ENCODE measurements at regions not wholly inside any gene's neighbourhood (a gene's known extent, or its start where the extent isn't known, plus 50 kb on each side); places are given as distances from the start of the nearest gene placed in this dataset.

DNA sequence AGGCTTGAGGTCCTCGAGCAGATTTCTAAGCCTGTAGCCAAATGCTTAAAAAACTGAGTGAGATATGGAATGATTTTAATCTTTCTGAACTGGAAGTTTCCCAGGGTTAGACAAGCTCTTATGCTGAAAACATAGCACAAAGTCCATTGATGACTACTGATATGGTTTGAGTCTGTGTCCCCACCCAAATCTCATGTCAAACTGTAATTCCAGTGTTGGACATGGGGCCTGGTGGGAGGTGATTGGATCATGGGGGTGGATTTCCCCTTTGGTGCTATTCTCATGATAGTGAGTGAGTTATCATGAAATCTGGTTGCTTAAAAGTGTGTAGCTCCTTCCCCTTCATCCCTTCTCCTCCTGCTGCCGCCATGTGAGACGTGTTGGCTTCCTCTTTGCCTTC is 454.9 kb downstream of the SPRY1 start:
- no peak for DNase-seq

DNA sequence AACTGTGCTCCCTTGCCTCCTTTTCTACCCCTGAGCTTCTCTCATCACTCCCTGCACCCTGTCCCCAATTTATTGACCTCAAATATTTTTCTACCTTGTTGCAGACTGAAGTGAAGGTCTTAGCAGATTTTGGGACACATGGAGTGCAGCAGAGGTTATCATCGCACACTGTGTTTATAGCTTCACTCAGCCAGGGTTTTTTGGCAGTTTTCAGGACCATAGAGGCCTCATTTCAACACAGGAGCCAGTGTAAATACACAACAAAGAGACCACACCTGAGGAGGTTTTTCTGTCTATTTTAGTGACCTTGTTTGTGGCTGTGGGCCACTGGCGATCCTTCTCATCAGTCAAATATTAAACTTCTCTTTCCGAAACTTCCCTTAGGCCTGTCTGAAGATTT is 457.1 kb downstream of the SPRY1 start:
- no peak for DNase-seq

DNA sequence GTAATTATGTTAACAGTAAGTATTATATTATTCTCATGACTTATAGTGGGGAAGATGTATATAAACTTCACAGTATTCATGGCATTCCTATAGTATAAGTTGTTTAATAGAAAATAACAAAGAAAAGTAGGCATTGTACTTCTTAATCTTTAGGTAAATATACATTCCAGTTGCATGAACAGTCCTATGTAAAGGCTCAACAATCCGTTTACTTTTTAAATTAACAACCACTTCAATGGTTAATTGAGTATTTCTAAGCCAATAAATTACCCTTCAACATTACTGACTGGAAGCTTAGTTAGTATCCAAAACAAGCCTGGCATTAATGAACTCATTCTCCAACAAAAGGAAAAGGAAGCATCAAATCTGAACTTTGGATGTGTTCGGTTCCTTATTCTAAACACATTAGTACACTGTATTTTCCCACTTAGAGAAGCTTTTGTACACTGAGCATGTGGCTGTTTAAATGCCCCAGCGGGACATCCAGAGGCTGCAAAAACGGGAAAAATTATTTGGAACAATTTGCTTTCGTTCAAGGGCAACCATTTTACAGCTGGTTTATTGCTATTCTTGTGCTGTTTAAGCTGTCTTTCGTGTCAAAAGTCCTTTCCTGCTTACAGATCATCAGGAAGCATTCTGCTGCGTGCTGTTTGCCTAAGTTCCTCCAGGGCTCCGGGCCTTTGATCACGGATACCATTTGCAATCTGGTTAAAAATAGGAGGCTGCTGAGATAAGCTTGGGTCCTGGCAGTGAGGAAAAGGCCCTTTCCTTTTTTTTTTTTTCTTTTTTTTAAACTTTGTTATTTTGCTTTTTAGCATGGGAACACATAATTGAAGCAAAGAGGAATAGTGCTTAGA is 460.3 kb downstream of the SPRY1 start:
- DNase-seq: peak; percentile 64

DNA sequence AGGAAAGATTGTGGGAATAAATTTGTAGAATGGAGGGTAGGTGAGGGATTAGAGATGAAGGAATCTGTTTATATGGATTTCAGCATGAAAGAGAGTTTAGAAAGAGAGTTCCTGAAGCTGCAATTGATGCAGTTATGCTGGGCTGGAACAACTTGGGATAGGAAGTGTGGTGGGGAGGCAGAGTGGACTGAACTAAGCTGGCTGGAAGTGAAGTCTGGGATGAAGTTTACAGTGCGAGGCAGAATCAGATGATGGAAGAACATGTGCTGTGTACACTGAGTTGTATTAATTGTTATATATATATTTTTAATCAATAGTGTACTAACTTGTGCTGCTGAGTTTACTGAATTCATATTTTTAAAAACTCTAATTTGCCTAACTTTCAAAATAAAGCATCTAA is 461.9 kb downstream of the SPRY1 start:
- no peak for DNase-seq

DNA sequence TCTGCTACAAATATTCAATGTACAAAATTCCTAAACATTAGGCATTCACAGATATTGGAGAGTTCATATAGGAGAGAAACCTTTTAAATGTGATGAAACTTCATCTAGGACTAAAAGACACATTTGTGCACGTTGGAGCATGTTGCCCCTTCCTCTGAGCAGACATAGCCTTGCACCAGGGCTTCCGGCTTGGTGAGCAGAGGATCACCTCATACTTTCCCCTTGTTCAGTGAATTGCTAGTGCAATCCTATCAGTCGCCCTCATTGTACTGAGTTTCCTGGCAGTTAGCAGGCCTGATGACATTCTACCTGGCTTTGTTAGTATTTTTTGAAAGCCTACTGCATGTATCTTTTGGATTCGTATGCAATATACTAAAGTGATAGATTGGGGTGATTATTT is 466.2 kb downstream of the SPRY1 start:
- DNase-seq: no peak

DNA sequence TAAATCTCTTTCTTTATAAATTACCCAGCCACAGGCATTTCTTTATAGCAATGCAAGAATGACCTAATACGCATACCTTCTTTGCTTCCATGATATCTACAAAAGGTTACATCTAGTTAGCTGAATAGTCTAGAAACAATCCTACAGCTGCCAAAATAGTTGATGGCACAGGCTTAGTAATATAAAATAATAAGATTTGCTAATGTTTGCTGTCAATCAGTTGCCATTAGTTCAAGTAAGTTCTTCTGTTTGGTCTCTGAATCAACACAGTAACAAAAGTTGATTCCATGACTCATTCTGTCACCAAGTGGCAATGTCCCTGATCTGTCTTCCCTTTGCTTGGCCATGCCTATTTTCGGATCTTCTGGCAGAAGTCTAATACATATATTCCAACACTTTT is 470.2 kb downstream of the SPRY1 start:
- DNase-seq: no peak

DNA sequence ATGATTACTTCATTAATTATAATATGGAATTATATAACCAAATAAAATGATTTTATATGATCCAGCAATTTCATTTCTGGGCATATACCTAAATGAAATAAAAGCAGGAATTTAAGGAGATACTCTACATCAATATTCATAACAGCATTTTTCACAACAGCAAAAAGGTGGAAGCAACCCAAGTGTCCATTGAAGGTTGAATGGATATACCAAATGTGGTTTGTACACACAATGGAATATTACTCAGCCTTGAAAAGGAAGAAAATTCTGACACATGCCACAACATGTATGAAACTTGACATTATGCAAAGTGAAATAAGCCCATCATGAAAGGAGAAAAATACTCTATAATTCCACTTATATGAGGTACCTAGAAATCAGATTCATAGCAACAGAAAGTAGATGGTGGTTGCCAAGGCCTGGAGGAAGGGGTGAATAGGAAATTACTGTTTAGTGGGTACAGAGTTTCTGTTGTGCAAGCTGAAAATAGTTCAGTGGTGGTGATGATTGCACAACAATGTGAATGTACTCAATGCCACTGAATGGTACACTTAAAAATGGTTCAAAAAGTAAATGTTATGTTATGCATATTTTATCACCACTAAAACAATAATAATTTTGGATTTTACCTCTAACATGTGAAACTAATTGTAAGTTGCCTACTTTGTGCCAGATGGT is 471.5 kb downstream of the SPRY1 start:
- no peak for DNase-seq

DNA sequence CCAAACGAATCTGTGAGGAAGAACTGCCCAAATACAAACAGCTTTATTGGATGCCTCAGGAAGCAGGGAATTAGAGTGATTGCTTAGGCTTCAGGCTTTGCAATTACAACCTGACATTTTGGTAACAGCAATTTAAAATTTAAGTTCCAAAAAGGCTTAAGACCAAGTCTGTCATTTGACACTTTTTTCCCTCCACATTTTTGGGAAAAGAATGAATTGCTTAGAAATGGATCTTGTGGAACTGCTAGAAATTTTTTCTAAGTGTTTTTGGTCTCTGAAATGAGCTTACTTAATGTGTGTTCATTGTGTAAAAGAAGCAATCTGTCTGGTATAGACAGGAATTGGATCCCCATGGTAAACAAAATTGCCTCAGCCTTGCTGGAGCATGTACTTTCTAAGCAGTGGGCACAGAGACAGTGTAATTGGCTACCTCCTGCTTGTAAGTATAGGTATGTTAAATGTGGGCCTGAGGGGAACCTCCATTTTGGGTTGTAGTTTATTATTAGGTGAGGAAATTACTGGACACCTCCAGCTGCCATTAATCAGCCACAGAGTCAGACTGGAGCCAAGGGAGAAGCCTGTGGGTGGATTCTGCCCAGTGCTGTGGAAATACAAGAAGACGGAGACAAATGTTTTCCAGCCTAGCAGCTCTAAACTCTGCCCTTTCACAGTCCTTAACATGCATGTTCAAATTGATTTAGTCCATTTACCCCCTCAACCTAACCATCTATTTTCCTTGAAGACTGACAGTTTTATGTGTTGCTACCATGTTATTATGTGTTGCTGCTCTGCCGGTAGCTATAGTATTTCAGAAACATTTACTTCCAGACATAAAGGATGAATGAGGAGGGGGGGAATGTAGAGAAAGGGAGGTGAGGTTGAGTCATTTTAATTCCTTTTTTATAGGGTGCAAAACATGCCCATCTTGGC is 473.0 kb downstream of the SPRY1 start:
- peak; percentile 66 for DNase-seq

DNA sequence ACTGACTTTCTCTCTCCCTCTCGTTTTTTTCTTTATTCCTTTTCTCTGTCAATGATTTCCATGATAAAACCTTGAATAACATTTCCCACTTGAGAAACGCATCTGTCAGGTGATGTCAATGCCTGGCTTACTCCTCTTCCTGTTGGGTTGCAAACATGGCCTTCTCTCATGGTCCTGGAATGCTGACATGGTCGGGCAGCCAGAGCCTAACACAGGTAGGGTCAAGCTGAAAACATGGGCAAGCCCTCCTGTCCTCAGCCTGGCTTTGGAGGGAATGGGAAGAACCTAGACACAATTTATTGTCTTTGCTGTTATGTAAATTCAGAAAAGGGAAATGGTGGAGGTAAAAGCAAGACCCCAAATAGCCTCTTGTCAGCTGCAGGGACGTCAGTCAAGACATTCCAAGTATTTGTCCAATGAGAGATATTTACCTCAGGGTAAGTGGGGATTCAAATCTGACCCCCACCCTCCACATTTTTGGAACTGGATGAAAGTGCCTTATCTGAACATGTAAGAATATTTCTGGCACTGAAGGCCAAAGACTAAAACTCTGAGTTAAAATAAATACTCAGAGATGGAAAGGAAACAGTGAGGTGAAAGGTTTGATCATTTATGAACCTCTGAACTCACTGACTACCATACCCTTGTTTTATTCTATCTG is 473.8 kb downstream of the SPRY1 start:
- no peak for DNase-seq

DNA sequence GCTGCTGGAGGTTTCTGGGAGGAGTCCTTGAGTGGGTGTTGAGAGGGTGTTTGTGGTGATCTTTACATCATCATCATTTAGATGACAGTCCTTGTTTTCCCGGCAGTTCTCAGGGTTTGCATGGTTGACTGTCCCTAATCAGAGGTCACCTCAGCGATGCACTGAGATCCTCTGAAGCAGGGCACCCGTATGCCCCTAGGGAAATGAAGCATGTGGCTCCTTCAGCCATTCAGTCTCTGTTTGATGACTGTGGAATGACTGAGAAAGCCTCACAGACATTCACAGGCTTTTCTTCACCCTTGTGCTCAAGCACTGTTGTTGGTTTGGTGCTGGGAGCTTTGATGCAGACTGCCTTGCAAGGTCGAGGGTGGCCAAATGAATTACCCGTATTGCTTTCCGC is 474.7 kb downstream of the SPRY1 start:
- DNase-seq: no peak

DNA sequence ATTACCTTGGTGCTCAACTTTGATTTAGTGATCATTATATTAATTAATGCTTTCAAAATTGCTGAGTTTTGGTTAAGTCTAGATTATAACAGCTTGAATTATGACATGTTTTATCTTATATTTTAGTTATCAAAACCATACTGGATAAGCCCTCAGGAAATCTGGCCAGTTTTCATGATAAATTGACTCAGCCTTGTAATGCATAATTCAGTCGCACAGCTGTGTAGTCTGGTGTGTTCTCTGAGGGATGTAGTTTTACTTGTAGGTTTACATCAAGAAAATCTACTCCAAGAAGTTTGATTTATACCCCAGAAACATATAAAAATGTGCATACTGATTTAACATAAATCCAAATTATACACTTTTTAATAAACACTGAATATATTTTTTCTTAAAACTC is 477.5 kb downstream of the SPRY1 start:
- DNase-seq: no peak

DNA sequence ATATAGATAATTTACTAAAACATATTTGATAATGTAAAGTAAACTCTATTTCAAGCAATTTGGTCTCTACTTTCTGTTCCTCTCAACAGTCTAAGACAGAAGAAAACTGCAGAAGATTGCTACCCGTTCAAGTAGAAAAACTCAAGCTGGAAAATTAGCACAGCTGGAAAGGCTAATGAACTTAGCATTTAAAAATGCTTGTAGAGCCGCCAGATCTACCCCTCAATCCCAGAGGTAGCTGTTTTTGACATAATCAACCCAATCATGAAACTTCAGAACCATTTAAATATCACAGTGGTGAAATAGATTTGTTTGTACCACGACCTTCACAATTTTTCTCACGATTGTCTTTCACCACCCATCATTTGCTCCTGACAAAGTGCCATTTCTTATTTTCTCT is 479.5 kb downstream of the SPRY1 start:
- no peak for DNase-seq

DNA sequence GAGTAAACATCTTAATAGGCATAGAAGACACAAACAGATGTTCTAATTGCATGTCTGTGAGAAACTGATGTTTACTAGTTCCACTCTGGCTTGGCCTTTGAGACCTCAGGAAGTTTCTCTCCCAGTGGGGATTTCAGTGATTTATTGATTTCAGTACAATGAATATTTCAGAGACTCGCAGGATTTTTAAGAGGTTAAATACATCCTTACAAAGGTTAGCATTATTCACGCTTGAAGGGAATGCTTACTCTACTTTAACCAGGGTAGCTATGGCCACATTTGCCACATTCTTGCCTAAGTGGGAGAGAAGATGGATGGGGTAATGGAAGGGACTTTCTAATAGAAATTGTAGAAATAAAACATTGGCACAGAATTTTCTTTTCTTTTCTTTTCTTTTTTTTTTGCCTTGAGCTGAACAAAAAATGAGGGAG is 480.1 kb downstream of the SPRY1 start:
- no peak for DNase-seq

DNA sequence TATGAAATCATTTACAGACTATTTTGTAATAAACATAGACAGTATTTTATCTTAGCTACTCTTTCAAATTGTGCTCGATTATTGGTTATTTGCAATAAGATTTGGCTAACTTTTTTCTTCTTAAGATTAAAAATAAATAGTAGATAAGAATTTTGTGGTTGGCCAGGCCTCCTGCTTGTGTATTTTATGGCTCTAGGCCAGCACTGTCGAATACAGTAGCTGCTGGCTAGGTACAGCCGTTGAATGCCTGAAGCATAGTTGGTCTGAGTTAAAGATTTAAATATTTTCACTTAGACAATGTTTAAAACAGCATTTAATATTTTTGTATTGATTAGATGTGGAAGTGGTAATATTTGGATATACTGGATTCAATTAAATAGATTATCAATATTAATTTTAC is 481.0 kb downstream of the SPRY1 start:
- no peak for DNase-seq

DNA sequence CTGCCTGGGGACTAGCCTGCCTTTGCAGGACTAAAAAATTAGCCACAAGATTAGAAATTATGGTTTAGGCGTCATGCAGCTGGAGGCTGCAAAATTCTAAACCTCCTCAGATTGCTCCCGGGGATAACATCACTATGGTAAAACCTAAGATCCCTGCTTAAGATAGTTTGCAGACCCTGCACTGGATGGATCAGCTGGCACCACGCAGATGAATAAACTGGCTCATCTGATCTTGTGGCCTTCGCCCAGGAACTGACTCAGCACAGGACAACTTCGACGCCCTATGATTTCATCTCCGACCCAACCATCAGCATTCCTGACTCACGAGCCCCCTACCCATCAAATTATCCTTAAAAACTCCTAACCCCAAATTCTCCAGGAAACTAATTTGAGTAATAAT is 482.4 kb downstream of the SPRY1 start:
- DNase-seq: no peak

DNA sequence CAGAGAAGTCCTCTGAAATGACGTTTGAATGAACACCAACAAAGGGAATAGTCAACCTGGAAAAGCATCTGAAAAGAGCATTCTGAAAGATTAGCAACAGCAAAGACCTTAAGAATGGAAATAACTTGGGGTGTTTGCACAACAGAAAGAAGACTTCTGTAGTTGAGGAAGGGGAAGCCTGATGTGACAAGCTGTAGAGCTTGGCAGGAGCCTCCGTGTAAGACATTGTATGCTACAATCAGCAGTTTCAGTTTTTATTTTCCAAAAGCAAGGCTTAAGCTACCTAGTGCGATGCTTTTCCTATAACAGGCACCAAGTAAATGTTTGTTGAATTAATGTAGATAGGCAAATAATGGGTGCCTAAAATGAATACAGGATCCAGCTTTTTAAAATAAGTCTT is 484.0 kb downstream of the SPRY1 start:
- no peak for DNase-seq

DNA sequence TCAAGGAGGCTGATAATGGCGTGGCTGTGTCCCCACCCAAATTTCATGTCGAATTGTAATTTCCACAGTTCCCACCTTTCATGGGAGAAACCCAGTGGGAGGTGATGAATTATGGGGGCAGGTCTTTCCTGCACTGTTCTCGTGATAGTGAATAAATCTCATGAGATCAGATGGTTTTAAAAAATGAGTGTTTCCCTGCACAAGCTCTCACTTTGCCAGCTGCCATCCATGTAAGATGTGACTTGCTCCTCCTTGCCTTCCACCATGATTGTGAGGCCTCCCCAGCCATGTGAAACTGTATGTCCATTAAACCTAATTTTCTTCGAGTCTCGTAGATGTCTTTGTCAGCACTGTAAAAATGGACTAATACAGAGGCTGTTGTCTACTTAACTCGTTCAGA is 488.3 kb downstream of the SPRY1 start:
- DNase-seq: no peak

DNA sequence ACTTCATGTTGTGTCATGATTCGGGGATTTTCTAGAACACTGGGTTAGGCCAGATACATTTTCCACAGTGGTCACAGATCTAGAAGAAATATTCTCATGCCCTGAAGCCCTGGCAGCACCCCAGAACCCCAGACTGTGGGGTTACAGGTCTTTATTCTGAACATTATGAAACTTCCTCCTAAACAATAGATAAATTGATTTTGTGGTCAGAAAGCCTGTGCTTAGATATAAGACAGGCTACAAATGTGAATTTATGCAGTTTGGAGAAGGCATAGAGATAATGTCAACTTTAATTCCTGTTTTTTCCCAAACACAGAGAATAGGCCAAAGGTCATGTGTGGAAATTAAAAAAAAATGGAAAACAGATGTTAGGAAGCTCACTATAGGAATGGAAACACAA is 492.9 kb downstream of the SPRY1 start:
- DNase-seq: peak; percentile 61

DNA sequence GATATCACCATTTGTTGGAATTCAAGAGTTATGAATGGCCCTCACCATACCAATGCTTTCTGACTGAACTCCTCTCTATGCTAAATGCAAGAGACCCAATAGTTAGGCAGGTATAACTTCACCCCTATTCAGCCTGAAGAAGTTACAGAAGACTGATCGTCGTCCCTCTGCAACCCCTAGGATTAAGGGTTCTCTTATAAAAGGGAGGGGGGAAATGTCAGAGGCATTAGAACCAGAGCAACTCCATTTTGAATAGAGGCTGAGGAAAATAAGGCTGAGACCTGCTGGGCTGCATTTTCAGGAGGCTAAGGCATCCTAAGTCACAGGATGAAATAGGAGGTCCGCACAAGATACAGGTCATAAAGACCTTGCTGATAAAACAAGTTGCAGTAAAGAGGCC is 494.3 kb downstream of the SPRY1 start:
- no peak for DNase-seq

DNA sequence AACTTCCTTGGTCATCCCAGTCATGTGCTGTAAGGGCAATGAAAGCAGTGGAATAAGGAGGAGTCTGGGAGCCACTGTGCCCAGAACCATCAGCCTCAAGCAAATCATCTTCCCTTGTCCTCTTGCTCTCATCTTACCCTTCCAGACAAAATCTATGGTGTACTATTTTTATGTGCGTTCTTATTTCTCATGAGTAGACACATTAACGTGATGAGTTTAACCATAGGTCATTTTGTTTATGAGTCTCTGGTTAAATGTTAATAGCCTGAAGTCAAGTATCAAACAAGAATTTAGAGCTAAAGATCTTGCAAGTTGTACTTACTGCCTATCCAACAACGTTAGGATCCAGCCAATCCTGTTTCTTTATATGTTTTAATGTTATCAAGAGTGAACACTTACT is 495.3 kb downstream of the SPRY1 start:
- no peak for DNase-seq

DNA sequence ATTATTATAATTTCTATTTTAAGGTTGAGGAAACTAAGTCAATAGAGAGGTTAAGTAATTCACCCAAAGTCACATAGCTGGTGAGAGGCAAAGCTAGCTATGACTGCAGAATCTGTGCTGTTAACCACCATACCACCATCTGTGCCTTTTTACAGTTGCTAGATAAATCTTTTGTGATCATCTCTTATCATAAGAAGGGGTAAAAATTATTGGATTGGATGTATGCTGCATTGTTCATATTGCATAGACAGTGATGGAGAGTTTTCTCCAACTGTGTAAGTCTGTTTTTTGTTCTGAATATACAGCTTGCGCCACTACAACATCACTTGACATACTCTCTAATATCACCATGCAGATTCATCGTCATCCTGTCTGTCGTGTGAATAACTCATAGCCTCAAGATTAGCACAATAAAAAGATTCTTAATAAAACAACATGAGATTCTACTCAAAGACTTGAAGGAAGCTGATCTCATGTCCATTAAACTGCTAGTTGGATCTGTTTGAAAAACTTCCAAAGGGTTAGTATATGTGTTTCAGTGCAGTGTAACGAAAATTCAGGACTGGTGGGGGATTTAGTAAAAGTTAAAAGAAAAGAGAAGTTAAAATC is 495.9 kb downstream of the SPRY1 start:
- DNase-seq: no peak
